ENCODE measurements at regions not wholly inside any gene's neighbourhood (a gene's known extent, or its start where the extent isn't known, plus 50 kb on each side); places are given as distances from the start of the nearest gene placed in this dataset.

DNA sequence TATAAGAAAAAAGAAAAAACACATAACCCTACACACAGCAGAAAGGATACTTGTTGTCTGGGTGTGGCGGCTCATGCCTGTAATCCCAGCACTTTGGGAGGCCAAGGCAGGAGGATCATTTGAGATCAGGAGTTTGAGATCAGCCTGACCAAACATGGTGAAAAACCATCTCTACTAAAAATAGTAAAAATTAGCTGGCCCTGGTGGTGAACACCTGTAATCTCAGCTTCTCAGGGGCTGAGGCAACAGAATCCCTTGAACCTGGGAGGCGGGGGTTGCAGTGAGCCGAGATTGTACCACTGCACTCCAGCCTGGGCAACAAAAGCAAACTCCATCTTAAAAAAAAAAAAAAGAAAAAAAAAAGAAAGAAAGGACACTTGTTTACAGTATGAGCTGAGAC, 147.6 kb upstream of the PITX1 start:
- TF ChIP-seq CTCF (IDR thresholded peaks at IDR 0.05; ENCODE audit: borderline replicate concordance, extremely low read depth, low read length, poor library complexity, severe bottlenecking) (no peak), EZH2 (IDR thresholded peaks at IDR 0.05; ENCODE audit: borderline replicate concordance, low read depth, low read length, severe bottlenecking) (no peak)
